ENCODE measurements at regions not wholly inside any gene's neighbourhood (a gene's known extent, or its start where the extent isn't known, plus 50 kb on each side); places are given as distances from the start of the nearest gene placed in this dataset.
"Not testable (repeated sequence)": the region's sequence is repeated elsewhere in the genome, so short reads cannot be mapped to it uniquely, and the experiment has no call there.

GRCh38 chr11:67768001-67768730 lies 93.7 kb upstream of the ALDH3B2 start:
- DNase-seq (ENCODE audit: low spot score), result not testable (repeated sequence)

GRCh38 chr11:67761211-67761610 lies 86.8 kb upstream of the ALDH3B2 start:
- DNase-seq (ENCODE audit: low spot score), result not testable (repeated sequence)

- not testable (repeated sequence) for DNase-seq (ENCODE audit: low spot score)
Observed at GRCh38 chr11:67759321-67759720, 84.9 kb upstream of the ALDH3B2 start.

GRCh38 chr11:67758467-67758866 lies 84.0 kb upstream of the ALDH3B2 start:
- not testable (repeated sequence) for DNase-seq (ENCODE audit: low spot score)

- DNase-seq (ENCODE audit: low spot score), result not testable (repeated sequence)
Observed at GRCh38 chr11:67758009-67758408, 83.6 kb upstream of the ALDH3B2 start.

DNA sequence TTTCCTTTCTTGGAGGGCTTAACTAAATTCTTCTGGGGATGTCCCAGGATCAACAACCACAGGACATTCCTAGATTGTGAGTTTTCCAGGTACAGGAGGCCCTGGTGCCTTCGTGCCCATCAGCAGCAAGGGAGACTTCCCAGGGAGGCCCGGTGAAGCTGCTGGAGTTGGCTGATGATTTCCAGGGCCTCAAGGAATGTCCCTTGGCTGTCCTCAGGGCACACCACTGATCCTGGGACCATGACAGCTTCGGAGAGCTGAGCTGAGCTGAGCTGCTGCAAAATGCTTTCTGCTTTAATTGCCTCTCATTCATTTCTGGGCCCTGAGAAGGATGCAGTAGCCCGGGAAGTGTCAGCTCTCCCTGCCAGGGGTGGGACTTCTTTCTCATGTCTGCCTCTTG lies 79.4 kb upstream of the ALDH3B2 start:
- DNase-seq (ENCODE audit: low spot score), result not testable (repeated sequence)

DNA sequence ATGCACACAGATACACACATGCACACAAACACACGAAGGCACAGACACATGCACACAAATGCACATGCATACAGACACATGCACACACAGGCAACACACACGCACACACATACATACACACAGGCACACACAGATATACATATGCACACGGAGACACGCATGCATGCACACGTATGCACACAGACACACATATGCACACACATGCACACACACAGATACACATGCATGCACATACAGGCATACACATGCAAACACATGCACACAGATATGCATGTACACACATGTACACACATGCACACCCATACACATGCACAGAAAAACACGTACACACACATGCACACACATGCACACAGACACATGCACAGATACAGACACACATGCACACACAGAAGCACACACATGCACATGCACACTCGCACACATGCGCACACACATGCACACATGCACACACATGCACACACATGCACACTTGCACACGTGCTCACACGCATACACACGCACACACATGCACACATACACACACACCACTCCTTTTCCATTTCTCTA lies 70.8 kb upstream of the ALDH3B2 start:
- DNase-seq (ENCODE audit: low spot score), result no peak

DNA sequence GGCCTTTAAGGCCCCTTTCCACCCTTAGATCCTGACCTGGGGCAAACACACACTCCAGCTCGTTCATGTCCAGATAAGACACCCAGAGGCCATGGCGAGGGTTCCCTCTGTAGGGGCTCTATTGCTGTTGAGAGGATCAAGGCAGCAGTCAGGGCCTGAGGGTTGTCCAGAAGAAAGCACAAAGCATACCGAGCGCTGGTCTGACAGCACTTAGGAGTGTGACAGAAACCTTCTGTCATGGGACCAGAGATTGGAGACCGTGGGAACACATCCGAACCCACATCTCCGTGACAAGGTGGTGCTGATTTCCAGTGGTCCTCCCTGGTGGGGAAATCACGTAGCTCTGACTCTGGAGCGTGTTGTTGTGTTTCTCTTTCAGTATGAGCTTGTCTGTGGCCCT lies 69.8 kb upstream of the ALDH3B2 start:
- DNase-seq (ENCODE audit: low spot score), result not testable (repeated sequence)

DNA sequence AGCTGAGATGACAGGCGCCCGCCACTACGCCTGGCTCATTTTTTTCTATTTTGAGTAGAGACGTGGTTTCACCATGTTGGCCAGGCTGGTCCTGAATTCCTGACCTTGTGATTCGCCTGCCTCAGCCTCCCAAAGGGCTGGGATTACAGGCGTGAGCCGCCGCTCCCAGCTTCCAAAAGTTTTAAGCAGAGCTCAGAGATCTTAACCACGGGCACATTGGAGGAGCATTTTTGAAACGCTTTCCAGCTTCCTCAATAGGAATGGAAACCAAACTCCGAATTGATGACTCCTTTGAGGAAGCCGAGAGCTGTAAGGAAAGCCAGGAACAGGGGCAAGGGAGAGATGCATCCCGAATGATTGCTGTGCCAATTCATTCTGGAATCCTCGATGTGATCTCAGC lies 63.8 kb upstream of the ALDH3B2 start:
- not testable (repeated sequence) for DNase-seq (ENCODE audit: low spot score)

DNA sequence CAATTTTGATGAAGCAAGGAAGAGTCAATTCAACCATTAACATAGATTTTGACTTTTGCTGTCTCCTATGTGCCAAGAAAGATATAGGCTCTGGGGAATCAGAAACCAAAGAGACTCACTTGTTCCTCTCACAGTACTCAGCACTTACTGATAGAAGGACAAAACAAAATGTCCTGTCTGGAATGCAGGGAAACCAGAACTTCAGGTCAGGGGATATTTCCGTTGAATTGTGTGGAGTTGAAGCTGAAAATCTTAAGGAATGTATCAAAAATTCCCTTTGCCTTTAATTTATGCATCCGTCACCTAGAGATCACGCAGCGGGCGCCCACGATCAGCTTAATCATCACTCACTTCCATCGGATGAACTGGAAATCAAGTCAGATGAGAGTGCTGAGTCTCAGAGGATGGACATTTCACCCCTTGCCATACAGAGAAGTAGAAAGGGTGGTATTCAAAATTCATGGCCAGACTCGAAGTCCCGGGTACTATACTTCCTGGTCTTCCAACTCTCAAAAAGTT lies 63.2 kb upstream of the ALDH3B2 start:
- DNase-seq (ENCODE audit: low spot score), result not testable (repeated sequence)

- peak; percentile 1 for DNase-seq (ENCODE audit: low spot score)
Observed at GRCh38 chr11:67732045-67732787, 57.8 kb upstream of the ALDH3B2 start.

DNA sequence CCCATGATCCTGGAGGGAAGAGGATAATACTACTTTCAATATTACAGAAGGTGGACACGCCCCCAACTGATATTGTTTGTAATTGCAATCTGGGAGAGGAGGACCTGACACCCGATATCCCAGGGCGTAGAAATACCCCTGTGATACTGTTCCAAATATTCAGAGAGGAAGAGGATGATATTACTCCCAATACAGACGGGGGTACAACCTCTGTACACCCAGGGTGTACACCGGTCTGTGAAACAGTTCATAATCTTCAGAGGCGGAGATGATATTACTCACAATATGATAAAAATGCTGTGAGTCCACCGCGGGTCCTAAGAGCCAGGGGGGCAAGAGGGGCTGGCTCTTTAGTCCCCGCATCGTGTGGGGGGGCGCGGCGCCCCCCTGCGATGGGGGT lies 57.2 kb upstream of the ALDH3B2 start:
- no peak for DNase-seq (ENCODE audit: low spot score)

- not testable (repeated sequence) for DNase-seq (ENCODE audit: low spot score)
Observed at GRCh38 chr11:67728163-67728571, 53.7 kb upstream of the ALDH3B2 start.

- DNase-seq (ENCODE audit: low spot score), result not testable (repeated sequence)
Observed at GRCh38 chr11:67727066-67728040, 52.9 kb upstream of the ALDH3B2 start.
